SK-N-SH (cell line): ENCODE measurements at regions not wholly inside any gene's neighbourhood (a gene's known extent, or its start where the extent isn't known, plus 50 kb on each side); places are given as distances from the start of the nearest gene placed in this dataset.

ENCODE experiments used
- CTCF ChIA-PET: fragments of 300-600, 350-600 bp; formaldehyde crosslinking; extraction: SDS; loops from one replicate; lab custom pipeline; 2021; lab: Yijun Ruan, JAX
- POLR2A ChIA-PET: fragments of 350-600 bp; sonication (Branson Sonifier 250); formaldehyde crosslinking; extraction: SDS; loops from one replicate; lab custom pipeline; 2020; ENCODE audit warnings: antibody characterized with exemption, inconsistent platforms; lab: Yijun Ruan, JAX
- DNase-seq: peaks from one replicate; pipeline ENCODE4 v3.0.0; 2012
- H2AFZ ChIP-seq: fragments of 200-600 bp; sonication (generic); 2 replicates; pipeline ENCODE4 v1.8.1; 2016; ENCODE audit warnings: antibody characterized with exemption, mild to moderate bottlenecking, low read depth
- H3F3A ChIP-seq: fragments of 200-600 bp; sonication (generic); replicated peaks from 2 replicates; pipeline ENCODE3; 2016; ENCODE audit warnings: antibody characterized with exemption, mild to moderate bottlenecking; ENCODE audit not compliant: insufficient read depth
- H3K27ac ChIP-seq, 2 experiments: fragments of 200-500 bp in 1 of 2; fragments of 200-600 bp in 1 of 2; sonication (Bioruptor generic) in 1 of 2; sonication (generic), shearing (Covaris generic) in 1 of 2; 2 replicates each; pipeline versions ENCODE4 v1.5.1 to v1.6.1; 2014 to 2016; ENCODE audit warnings: low read depth in 2 of 2, inconsistent platforms in 1 of 2, low read length in 1 of 2, mild to moderate bottlenecking in 1 of 2, mixed read lengths in 1 of 2
- H3K27me3 ChIP-seq: fragments of 200-600 bp; sonication (generic), shearing (Covaris generic); 2 replicates; pipeline ENCODE4 v1.6.1; 2016; ENCODE audit warnings: mixed run types; ENCODE audit not compliant: insufficient read depth
- H3K36me3 ChIP-seq, 2 experiments: fragments of 200-500 bp in 1 of 2; fragments of 200-600 bp in 1 of 2; sonication (Bioruptor generic) in 1 of 2; sonication (generic) in 1 of 2; replicated peaks in 1 of 2; 2 replicates each; pipeline versions ENCODE3 to v1.5.1; 2014 to 2016; ENCODE audit warnings: low read length in 1 of 2, mild to moderate bottlenecking in 1 of 2; ENCODE audit not compliant: insufficient read depth in 2 of 2, control insufficient read depth in 1 of 2
- H3K4me1 ChIP-seq, 2 experiments: fragments of 200-500 bp in 1 of 2; fragments of 200-600 bp in 1 of 2; sonication (Bioruptor generic) in 1 of 2; sonication (generic), shearing (Covaris generic) in 1 of 2; 2 replicates each; pipeline versions ENCODE4 v1.5.1 to v1.6.1; 2014 to 2016; ENCODE audit warnings: low read depth in 1 of 2, low read length in 1 of 2, mixed run types in 1 of 2; ENCODE audit not compliant: insufficient read depth in 2 of 2, control insufficient read depth in 1 of 2
- H3K4me2 ChIP-seq: fragments of 200-600 bp; sonication (generic), shearing (Covaris generic); 2 replicates; pipeline ENCODE4 v1.6.1; 2017; ENCODE audit warnings: mixed run types
- H3K4me3 ChIP-seq, 2 experiments: fragments of 200-500 bp in 1 of 2; fragments of 200-600 bp in 1 of 2; sonication (Bioruptor generic) in 1 of 2; sonication (generic), shearing (Covaris generic) in 1 of 2; 2 replicates each; pipeline versions ENCODE4 v1.5.1 to v1.8.1; 2014 to 2016; ENCODE audit warnings: low read depth in 2 of 2, inconsistent platforms in 1 of 2, low read length in 1 of 2, mild to moderate bottlenecking in 1 of 2, mixed read lengths in 1 of 2, moderate library complexity in 1 of 2
- H3K79me2 ChIP-seq: fragments of 200-600 bp; sonication (generic); 2 replicates; pipeline ENCODE4 v1.8.1; 2017; ENCODE audit warnings: mild to moderate bottlenecking; ENCODE audit not compliant: insufficient read depth
- H3K9ac ChIP-seq: fragments of 200-600 bp; sonication (generic); 2 replicates; pipeline ENCODE4 v1.6.1; 2017; ENCODE audit warnings: mixed run types
- H3K9me2 ChIP-seq: fragments of 200-600 bp; sonication (generic); 2 replicates; pipeline ENCODE4 v1.6.1; 2017; ENCODE audit warnings: mixed run types
- H3K9me3 ChIP-seq: fragments of 200-600 bp; sonication (generic); 2 replicates; pipeline ENCODE4 v1.6.1; 2017; ENCODE audit warnings: mixed run types, mild to moderate bottlenecking, moderate library complexity
- H4K20me1 ChIP-seq: fragments of 200-600 bp; sonication (generic); 2 replicates; pipeline ENCODE4 v1.6.1; 2017; ENCODE audit warnings: mild to moderate bottlenecking, mixed run types; ENCODE audit not compliant: insufficient read depth
- CHD2 ChIP-seq: fragments of 150-350 bp; IDR thresholded peaks from 2 replicates; pipeline ENCODE4 v1.6.1; 2018; ENCODE audit warnings: low read length; ENCODE audit not compliant: partially characterized antibody
- FOSL2 ChIP-seq: IDR thresholded peaks from 2 replicates; pipeline ENCODE4 v1.4.0; 2012; ENCODE audit warnings: low read depth, mild to moderate bottlenecking, moderate library complexity, borderline replicate concordance
- MEF2A ChIP-seq: IDR thresholded peaks from 2 replicates; pipeline ENCODE4 v1.4.0; 2012; ENCODE audit warnings: low read depth, borderline replicate concordance
- MXI1 ChIP-seq: IDR thresholded peaks from 2 replicates; pipeline ENCODE4 v1.6.1; 2012; ENCODE audit warnings: mild to moderate bottlenecking, low read depth, low read length, improper control_type of control experiment
- NFIC ChIP-seq: IDR thresholded peaks from 2 replicates; pipeline ENCODE4 v1.4.0; 2012; ENCODE audit warnings: borderline replicate concordance
- POLR2AphosphoS5 ChIP-seq: IDR thresholded peaks from 2 replicates; pipeline ENCODE4 v1.6.1; 2012; ENCODE audit warnings: low read depth, low read length
- RXRA ChIP-seq: IDR thresholded peaks from 2 replicates; pipeline ENCODE4 v1.4.0; 2012; ENCODE audit warnings: low read depth, mild to moderate bottlenecking, borderline replicate concordance
- TAF1 ChIP-seq: IDR thresholded peaks from 2 replicates; pipeline ENCODE4 v1.6.1; 2012; ENCODE audit warnings: low read depth, mild to moderate bottlenecking, low read length, moderate library complexity, borderline replicate concordance
- TCF12 ChIP-seq: IDR thresholded peaks from 2 replicates; pipeline ENCODE4 v1.4.0; 2012
- TEAD4 ChIP-seq: IDR thresholded peaks from 2 replicates; pipeline ENCODE4 v1.4.0; 2012; ENCODE audit warnings: mild to moderate bottlenecking, borderline replicate concordance; ENCODE audit not compliant: insufficient read depth
- WGBS: methylation state at CpG from one replicate; pipeline ENCODE4 v1.1.6; 2017; ENCODE audit warnings: low lambda C conversion rate; 5-methylcytosine and 5-hydroxymethylcytosine counted together
- TF ChIP-seq, protein P1 (sequence below): IDR thresholded peaks from 2 replicates; pipeline ENCODE4 v1.4.0; 2012; ENCODE audit warnings: low read depth
- TF ChIP-seq, protein P2 (sequence below): IDR thresholded peaks from 2 replicates; pipeline ENCODE4 v1.4.0; 2012; ENCODE audit warnings: low read depth, borderline replicate concordance

DNA sequence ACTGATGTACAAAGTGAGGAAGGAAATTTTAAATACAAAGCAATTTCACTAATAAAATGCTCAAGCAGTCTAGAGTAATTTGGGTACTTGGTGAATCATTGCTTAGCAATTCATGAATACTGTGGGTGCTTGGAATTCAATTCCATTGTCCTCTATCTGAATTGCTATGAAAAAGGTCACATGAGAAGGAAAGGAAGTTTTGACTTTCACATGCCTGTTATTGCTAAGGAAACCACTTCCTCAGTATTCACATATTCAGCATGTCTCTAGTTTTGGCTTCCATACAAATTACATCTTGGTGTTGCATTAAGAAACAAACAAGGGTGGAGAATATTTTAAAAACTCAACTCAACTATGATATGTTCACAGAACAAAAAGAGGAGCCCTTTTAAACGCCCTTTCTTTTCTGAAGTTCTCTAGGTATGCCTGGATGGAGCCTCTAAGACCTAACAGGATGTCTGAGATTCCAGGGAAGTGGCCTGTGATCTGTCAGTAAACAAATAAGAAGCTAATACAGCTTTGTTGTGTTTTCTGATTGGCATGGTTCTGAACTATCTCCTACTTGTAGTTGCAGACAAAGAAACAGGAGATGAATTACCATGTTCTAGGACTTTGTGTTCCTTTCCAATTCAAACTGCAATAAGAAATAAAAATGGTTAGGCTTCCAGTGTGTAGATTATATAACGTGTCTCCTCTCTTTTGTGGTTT lies 190.4 kb downstream of the OGFRL1 start (continued):
- TF ChIP-seq, protein P1, sequence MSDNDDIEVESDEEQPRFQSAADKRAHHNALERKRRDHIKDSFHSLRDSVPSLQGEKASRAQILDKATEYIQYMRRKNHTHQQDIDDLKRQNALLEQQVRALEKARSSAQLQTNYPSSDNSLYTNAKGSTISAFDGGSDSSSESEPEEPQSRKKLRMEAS: no peak
- TF ChIP-seq FOSL2 (peak; percentile 90), RXRA (peak; percentile 21; the same call in 1 of the 2 replicates), MEF2A (no peak), POLR2AphosphoS5 (peak; percentile 14; the same call in 1 of the 2 replicates)
- TF ChIP-seq, protein P2, sequence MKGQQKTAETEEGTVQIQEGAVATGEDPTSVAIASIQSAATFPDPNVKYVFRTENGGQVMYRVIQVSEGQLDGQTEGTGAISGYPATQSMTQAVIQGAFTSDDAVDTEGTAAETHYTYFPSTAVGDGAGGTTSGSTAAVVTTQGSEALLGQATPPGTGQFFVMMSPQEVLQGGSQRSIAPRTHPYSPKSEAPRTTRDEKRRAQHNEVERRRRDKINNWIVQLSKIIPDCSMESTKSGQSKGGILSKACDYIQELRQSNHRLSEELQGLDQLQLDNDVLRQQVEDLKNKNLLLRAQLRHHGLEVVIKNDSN: peak; percentile 54; the same call in 1 of the 2 replicates

DNA sequence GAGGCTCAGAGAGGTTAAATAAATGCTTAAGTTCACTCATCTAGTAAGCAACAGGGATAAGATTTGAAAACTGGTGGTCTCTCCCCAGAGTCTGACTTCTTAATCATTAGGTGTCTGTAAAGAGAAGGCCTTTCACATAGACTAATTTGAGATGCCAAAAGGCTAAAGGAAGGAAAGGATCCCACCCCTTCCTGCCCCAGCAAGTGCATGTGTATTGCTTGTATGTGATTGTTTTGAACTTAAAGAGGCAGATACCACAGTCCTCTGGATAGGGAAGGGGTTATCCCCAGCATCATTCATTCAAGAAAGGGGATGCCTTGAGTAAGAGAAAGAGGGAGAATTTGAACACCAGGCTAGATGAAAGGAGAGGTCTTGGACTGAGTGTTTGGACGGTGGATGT lies 192.0 kb downstream of the OGFRL1 start:
- TF ChIP-seq TEAD4 (no peak), MXI1 (no peak), NFIC (no peak)
- TF ChIP-seq, protein P2: no peak
- WGBS: 32% methylated on average over 1 of the region's 1 CpG
- Histone ChIP-seq H3K27ac (peak overlapping the region in 1 of 2 experiments; percentile 39; a peak in 1 of 4 replicates), H3K9ac (no peak overlapping the region), H3K79me2 (no peaks in the 10 kb centered on the region), H3K4me2 (no peak overlapping the region), H3K4me1 (peaks cover 0 to 30% of the 10 kb centered on the region in 2 experiments; a peak in 2 of 4 replicates), H3K9me2 (no peaks in the 10 kb centered on the region), H2AFZ (no peak overlapping the region), H3K4me3 (no peak overlapping the region), H3K9me3 (no peaks in the 10 kb centered on the region), H3K36me3 (no peaks in the 10 kb centered on the region), H3F3A (peaks cover 20% of the 10 kb centered on the region), H3K27me3 (no peaks in the 10 kb centered on the region), H4K20me1 (no peaks in the 10 kb centered on the region)
- no peak for DNase-seq
- POLR2A ChIA-PET: no interaction called here
- CTCF ChIA-PET: no interaction called here

DNA sequence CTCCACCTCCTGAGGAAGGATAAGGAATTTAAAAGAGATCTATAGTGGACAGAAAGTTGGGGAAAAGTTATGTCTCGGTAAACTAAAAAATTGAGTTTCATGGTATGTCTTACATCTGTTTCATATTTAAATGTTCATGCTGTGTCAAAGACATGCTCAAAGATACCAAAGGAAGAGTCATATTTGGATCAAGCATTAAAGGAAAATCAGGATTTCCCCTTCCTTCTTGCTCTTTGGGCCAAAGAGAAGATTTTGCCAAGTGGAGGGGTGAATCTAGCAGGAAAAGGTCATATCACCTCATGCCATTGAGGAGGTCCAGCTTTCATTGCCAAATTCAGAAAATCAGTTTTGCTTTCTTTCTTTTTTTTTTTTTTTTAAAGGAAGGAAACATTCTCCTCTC lies 192.4 kb downstream of the OGFRL1 start:
- POLR2A ChIA-PET: no interaction called here

More for the DNA sequence above, 192.4 kb downstream of the OGFRL1 start:
- Histone ChIP-seq H3K9me2 (no peaks in the 10 kb centered on the region), H3K4me2 (no peak overlapping the region), H2AFZ (no peak overlapping the region), H3K9ac (no peak overlapping the region), H3K4me3 (no peak overlapping the region), H3F3A (peaks cover 20% of the 10 kb centered on the region), H3K79me2 (no peaks in the 10 kb centered on the region), H3K27me3 (no peaks in the 10 kb centered on the region), H3K9me3 (no peaks in the 10 kb centered on the region), H3K27ac (no peak overlapping the region; a peak in 1 of 4 replicates), H3K4me1 (peaks cover 0 to 30% of the 10 kb centered on the region in 2 experiments; a peak in 2 of 4 replicates), H4K20me1 (no peaks in the 10 kb centered on the region), H3K36me3 (no peaks in the 10 kb centered on the region)
- DNase-seq: no peak
- CTCF ChIA-PET: interaction anchor here (1.1 kb wide), 1 partner anchor 29 kb away, joined by 3 read pairs; no protein-coding TSS in a partner anchor
- 90% methylated on average over 1 of the region's 1 CpG for whole genome bisulfite sequencing
- TF ChIP-seq TAF1 (no peak), CHD2 (no peak), TCF12 (0 out of 2 replicates have a peak, but pooled peaks have one; percentile 7)
